ENCODE measurements at regions not wholly inside any gene's neighbourhood (a gene's known extent, or its start where the extent isn't known, plus 50 kb on each side); places are given as distances from the start of the nearest gene placed in this dataset.

DNA sequence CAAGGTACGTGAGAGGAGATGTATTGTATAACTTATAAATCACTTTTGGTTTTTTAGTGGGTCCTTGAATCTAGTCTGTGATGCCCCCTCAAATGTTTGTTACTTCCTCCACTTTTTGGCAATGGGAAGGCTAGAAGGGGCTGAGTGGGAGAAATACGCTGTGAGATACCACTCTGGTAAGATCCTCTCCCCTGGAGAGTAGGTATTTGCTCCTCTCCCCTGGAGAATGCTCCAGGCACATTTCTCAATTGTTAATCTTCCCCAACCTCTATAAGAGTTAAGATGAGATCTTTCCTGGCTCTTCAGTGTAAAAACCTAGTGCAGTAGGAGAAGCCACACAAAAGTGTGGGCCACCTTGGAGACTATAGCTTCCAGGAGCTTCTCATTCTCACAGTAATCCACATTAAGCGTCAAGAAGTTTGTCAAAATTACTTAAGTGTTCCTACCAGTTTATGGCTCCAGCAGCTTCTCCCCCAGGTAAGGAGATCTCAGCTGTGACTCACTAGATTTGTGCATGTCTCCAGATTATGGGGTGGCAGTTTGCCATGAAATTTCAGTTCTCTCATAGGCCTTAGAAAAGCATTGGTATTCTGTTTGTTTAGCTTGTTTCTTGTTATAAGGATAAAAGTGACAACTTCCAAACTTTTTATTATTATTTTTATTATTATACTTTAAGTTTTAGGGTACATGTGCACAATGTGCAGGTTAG, 182.6 kb downstream of the FSIP2 start:
- TF ChIP-seq CTCF (conservative IDR thresholded peaks at IDR 0.05; ENCODE audit: low read depth, low read length) (no peak), EZH2 (IDR thresholded peaks at IDR 0.05; ENCODE audit: low read length, unreplicated experiment) (no peak)

Measured in PC-3 (cell line).